Gastrocnemius medialis (tissue), 4 donors: ENCODE measurements at regions not wholly inside any gene's neighbourhood (a gene's known extent, or its start where the extent isn't known, plus 50 kb on each side); places are given as distances from the start of the nearest gene placed in this dataset.

Experiments
- CTCF ChIP-seq, 5 experiments: fragments of 450-650 bp in 3 of 5; fragments of 200-600 bp in 2 of 5; sonication (generic) in 2 of 5; IDR thresholded peaks in 4 of 5; conservative IDR thresholded peaks in 1 of 5; 1 replicate in 4 of 5; 2 replicates in 1 of 5; pipeline ENCODE4 v1.5.1; 2016 to 2019; ENCODE audit warnings: antibody characterized with exemption in 5 of 5, mild to moderate bottlenecking in 3 of 5, moderate library complexity in 3 of 5
- POLR2A ChIP-seq, 2 donors: fragments of 450-650 bp; IDR thresholded peaks; one replicate each; pipeline ENCODE4 v1.6.1; 2017; ENCODE audit warnings: antibody characterized with exemption in 2 of 2, mild to moderate bottlenecking in 2 of 2, moderate library complexity in 2 of 2

GRCh38 chr4:66653937-66654336 lies 891.4 kb downstream of the CENPC start:
- no peak for TF ChIP-seq CTCF (IDR thresholded peaks at IDR 0.05 in 4 of 5, conservative IDR thresholded peaks at IDR 0.05 in 1 of 5)
- no peak for TF ChIP-seq POLR2A (IDR thresholded peaks at IDR 0.05)
